HG03135 (cell line): ENCODE measurements at regions not wholly inside any gene's neighbourhood (a gene's known extent, or its start where the extent isn't known, plus 50 kb on each side); places are given as distances from the start of the nearest gene placed in this dataset.
"Not testable (repeated sequence)": the region's sequence is repeated elsewhere in the genome, so short reads cannot be mapped to it uniquely, and the experiment has no call there.

Experiments
- ATAC-seq: cut with Tn5 transposase; IDR thresholded peaks from one replicate; pipeline ENCODE4 v1.9.1; 2021; ENCODE audit warnings: mild to moderate bottlenecking, moderate library complexity; ENCODE audit not compliant: unreplicated experiment

DNA sequence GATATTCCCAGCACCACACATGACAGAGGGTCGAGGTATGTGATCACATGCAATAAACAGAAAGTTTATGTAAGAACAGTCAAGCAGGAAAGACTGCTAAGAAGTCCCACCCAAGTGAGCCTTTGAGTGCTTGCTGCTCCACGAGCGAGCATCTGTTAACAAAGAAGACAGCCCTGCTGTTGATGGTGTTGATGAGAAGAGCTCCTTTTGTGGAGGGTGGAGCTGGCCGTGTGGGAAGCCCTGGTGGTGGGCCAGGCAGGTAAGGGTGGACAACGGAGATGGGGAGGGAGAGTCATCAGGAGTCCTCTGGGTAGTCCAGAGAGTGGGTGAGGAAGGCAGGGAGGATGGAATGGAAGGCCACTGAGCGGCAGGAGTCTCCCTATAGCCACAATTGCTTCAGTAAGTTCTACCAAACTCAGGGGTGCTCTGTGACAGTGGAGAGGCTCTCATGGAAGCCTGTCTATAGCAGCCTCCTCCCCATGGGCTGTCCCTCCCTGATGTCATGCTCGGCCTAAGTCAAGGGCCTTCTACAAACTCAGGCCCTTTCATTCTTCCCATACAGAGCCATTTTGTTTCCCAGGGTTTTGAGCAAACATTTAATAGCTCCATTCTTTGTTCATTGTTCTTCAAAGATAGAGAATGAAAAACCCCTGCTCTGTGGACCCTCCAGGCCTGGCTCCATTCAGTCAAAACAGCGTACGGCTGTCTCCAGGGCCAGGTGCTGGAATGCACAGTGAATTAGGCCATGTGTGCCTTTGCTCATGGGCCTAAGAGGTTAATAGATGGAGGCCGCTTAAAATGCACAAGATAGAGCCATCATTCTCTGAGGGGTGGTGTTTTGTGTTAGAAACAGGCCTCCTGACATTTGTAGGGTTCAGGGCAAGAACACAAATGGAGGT is 494.2 kb upstream of the RAB6C start:
- no peak for ATAC-seq

DNA sequence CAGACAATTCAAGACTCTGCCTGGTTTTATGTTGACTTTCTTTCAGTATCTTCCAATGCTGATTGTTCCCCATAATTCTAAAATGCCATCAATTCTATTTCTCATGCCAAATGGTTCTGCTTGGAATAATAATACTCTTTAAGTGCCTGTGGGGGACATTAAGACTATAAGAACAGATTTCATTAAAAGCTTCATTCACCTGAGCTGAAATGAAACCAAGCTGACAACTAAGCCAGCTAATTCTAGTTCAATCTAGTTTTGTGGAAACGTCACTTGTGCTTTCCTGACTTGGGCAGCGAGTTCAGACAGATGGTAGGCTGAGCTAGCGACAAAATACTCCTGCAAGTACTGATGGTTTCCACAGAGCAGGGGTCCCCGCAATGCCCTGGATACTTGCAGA is 491.1 kb upstream of the RAB6C start:
- no peak for ATAC-seq

DNA sequence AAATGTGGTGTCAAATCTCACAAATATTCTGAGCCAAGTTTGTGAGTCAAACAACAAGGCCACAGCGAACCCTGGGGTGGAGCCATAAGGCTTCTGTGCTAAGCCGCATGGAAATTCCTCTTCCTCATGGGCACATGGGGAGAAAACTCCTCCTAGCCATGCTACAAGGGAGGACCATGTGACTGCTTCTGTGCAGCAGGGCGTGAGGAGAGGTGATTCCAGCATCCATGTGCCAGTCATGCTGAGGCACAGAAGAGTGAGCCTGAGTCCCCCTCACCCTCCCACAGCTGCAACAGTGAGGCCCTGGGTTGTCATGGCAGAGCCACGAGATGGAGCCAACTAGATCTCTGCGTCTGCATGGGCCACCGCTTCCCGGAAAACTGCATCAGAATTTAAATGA is 488.8 kb upstream of the RAB6C start:
- ATAC-seq: no peak

DNA sequence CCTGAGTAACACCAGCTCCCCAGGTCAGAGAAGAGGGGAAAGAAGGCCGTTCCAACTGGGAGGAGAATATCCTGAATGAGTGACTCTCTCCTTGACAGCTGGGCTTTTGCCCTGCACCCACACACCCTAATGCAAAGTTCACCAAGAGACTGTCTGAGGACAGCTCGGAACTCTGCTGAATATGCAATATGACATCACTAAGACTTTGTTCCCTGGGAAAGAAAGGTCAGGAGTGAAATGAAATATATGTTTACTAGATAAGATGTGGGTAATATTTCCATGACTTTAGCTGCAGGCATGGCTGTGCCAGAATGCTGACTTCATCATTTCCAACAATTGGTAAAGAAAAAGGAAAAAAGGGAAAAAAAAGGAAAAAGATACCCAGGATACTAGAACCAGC is 488.2 kb upstream of the RAB6C start:
- ATAC-seq: no peak

DNA sequence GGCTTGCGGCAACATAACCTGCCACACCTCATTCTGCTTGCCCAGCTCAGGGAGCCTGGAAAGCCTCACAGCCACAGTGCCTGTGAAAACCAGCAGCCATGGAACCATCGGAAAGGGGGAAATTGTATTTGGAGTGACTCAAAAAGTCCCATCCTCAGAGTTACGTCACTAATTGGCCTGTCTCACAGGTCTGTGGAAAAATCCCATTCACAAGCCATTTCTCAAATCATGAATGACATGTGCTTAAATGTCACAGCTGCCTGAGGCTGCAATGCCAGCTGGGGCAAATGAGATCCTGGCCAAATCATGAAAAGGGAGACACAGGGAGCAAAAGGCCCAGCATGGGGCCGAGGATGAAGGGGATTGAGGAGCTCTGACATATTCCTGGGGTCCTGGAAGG is 486.9 kb upstream of the RAB6C start:
- no peak for ATAC-seq

DNA sequence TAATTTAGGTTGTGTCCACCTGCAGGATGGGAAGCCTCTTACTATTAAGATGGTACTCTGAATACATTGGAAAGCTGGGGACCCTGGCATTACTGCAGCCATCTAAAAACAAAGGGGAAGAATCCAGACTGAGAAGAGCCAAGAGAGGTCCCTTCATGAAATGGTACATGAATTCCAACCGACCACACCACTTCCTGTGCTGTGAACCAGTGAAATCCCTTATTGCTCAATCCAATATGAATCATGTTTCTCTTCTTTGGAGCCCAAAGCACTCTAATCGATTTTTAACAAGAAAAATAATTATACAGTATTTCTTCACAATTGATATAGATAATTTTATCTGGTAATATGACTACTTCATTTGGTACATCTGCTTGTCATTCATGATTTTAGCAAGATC is 479.7 kb upstream of the RAB6C start:
- ATAC-seq: no peak

DNA sequence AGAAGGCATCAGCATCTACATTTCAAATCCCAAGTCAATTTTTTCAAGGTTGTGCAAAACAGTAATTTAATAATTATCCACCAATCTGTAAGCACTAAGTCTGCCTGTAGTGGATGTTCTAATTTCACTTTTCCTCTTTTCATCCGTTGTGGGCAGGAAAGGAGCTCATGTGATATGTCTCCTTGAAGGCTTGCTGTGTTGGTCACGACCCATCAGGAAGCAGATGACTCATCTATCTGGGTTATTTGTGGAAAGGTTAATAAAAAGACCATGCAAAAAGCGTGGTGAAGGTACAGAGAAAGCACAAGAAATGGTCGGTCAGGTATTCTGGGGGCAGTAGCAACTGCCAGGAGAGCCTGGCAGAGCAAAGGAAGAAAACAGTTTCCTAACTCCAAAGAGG is 476.7 kb upstream of the RAB6C start:
- no peak for ATAC-seq

DNA sequence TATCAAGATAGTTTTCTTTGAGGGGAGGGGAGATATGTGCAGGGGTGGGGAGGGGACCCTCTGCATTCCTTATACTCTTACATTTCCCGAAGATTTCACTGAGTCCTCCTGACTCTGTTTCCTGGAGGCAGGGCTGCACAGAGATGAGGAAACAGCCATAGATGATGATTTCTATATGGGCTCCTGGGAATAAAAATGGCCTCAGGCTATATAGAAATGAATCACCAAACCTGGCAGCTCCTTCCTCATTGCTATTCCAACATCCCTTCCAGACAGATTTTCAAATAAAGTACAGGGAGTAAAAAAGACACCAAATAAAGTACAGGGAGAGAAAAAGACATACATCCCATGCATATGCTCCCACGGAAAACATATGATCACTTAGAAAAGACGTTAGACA is 474.8 kb upstream of the RAB6C start:
- ATAC-seq: no peak

DNA sequence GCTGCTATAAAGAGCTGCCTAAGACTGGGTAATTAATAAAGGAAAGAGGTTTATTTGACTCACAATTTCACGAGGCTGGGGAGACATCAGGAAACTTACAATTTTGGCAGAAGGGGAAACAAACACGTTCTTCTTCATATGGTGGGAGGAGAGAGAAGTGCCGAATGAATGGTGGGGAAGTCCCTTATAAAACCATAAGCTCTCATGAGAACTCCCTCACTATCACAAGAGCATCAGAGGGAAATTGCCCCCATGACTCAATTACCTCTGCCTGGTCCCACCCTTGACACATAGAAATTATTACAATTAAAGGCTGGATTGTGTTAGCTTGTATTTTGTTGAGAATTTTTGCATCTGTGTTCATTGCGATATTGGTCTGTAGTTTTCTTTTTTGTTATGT is 460.5 kb upstream of the RAB6C start:
- ATAC-seq: no peak

DNA sequence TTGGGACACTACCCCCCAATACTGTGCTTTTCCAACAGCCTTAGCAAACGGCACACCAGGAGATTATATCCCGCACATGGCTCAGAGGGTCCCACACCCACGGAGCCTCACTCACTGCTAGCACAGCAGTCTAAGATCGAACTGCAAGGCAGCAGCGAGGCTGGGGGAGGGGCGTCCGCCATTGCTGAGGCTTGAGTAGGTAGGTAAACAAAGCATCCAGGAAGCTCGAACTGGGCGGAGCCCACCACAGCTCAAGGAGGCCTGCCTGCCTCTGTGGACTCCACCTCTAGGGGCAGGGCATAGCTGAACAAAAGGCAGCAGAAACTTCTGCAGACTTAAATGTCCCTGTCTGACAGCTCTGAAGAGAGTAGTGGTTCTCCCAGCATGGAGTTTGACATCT is 447.3 kb upstream of the RAB6C start:
- not testable (repeated sequence) for ATAC-seq

DNA sequence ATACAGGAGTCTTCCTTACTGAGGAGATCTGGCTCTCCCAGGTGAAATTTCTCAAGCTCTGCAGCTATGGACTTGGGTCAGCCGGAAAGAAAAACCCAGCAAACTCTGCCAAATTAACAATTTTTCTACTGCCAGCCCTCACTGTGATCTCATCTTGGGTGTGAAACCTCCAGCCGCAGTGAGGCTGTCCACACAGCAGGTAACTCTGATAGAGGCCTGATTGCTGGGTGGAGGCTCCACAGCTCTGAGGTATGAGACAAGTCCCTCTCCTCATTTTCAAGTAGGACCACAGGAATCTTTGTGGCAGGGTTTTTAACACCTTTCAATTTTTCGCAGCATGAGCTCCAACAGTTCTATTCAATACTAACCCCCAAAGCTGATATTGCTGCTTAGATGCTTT is 430.6 kb upstream of the RAB6C start:
- ATAC-seq: no peak

DNA sequence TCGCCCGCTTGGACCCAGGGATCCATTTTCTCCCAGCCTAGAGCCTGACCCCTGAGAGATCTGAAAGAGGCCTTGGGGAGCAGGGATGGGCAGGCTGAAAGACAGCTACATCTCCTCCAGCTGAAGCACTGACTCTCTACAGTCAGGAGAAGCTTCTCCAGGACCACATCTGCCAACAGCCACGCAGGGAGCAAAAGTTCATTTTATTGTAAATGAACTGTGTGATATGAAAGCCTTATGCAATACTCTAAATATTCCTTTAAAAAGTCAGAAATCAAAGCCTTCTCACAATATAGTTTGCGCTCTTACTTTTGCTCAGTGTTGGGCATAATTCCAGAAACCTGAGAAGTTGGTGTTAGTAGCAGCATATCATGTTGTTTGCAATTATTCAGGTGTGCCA is 428.9 kb upstream of the RAB6C start:
- ATAC-seq: no peak

DNA sequence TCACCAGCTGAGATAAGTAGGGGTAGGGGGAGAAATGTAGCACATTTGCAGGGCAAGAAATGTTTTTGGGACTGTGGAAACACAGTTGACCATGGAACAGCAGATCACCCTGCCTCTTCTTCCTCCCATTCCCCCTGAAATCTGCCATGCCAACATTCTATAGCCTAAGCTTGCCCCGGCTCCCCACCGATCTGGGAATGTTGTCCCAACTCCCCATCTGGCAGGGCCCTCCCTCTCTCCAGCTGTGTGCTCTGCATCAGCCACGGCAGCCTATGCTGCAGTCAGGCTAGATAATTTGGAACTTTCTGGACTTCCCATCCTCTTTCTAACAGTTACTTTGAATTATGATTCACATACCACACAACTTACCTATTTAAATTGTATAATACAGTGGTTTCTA is 425.1 kb upstream of the RAB6C start:
- no peak for ATAC-seq

DNA sequence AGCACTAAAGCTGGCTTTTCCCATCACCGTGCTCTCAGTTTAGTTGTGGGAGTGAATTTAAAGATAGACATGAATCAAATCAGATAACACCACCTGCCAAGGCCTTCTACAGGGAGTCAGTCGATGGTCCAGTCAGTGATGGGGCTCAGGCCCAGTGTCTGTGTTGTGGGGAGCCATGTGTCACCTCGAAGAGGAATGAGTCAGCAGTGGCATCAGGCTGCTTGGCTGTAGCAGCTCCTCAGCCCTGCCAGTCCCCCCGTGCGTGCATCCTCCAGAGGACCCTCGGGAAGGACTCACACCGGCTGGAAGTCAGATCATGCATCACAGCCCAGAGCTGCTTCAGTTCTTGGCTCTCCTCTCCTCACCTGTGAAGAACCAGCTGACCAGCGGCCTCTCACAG is 420.4 kb upstream of the RAB6C start:
- no peak for ATAC-seq

DNA sequence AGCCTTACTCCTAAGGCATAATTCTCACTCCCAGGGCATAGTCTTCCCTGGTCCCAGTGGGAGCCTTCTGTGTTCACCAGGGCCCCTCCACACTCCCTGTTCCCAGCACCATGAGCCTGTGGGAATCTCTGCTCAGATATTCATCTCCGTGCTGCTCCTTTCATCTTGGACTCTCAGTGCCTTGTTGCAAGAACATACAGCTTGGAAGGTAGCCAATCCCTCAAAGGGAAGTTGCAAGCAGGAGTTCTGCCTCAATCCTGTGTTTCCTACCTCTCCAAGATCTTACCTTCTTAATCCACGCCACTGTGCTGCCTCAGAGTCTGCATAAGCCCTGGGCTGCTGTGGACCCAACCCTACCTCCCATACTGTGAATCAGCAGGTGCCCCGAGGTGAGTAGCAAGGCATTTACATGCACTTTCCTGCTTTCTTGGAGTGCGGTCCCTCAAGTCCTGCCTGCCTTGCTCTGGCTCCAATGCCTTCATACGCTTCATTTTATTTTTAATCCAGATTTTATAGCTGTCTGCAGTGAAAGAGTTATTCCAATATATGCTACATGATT is 413.8 kb upstream of the RAB6C start:
- no peak for ATAC-seq

DNA sequence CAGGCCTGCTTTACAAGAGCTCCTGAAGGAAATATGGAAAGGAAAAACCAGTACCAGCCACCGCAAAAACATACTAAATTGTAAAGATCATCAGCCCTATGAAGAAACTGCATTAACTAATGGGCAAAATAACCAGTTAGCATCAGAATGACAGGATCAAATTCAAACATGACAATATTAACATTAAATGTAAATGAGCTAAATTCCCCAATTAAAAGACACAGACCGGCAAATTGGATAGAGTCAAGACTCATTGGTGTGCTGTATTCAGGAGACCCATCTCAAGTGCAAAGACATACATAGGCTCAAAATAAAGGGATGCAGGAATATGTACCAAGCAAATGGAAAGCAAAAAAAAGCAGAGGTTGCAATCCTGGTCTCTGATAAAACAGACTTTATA is 408.7 kb upstream of the RAB6C start:
- ATAC-seq: not testable (repeated sequence)

DNA sequence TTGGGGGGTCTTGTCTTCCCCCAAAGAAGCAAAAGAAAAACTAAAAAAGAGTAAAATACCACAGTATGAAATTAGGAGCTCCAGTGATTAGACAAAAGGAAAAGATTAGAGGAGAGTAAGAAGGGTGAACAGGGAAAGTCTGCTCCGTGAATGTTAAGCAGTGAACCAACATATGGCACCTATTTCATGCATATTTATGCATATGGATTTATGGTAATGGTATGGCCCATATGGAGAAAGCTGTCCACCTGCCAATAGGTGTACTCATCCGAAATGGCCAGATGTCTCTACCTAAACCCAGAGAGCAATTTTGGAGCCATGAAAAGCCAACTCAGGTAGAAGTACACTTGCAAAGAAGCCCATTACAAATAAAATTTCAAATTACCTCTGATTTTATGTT is 404.0 kb upstream of the RAB6C start:
- no peak for ATAC-seq

DNA sequence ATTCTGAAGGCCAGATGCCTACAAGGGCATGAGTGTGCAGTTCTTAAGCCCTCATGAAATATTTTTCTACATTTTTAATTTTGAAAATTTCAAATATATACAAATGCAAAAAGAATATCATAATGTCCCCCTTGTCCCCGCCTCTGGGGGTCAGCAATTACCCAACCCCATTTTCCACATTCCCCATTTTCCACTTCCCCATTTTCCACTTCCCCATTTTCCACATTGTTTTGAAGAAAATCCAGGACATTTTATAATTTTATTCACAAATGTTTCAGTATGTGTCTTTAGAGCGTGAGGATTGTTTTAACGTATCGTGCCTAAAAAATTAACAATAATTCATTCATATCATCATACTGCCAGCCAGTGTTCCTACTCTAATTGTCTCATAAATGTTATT is 403.6 kb upstream of the RAB6C start:
- ATAC-seq: no peak

DNA sequence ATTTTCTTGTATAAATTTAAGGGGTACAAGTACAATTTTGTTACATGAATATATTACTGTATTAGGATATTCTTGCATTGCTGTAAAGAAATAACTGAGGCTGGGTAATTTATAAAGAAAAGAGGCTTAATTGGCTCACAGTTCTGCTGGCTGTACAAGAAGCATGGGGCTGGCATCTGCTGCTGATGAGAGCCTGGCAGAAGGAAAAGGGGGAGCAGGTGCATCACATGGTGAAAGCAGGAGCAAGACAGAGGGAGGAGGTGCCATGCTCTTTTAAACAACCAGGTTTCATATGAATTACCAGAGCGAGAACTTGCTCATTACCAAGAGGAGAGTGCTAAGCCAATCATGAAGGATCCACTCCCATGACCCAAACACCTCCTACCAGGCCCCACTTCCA is 399.5 kb upstream of the RAB6C start:
- ATAC-seq: no peak

DNA sequence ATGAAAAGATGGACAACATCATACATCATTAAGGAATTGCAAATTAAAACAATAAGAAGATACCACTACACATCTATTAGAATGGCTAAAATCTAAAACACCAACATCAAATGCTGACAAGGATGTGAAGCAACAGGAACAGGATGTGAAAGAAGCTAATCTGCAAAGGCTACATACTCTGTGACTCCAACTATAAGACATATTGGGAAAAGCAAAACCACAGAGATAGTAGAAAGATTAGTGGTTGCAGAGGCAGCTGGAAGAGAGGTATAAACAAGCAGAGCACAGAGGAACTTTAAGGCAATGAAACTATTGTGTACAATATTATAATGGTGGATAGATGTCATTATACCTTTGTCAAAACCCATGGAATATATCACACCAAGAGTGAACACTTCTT is 393.7 kb upstream of the RAB6C start:
- no peak for ATAC-seq

DNA sequence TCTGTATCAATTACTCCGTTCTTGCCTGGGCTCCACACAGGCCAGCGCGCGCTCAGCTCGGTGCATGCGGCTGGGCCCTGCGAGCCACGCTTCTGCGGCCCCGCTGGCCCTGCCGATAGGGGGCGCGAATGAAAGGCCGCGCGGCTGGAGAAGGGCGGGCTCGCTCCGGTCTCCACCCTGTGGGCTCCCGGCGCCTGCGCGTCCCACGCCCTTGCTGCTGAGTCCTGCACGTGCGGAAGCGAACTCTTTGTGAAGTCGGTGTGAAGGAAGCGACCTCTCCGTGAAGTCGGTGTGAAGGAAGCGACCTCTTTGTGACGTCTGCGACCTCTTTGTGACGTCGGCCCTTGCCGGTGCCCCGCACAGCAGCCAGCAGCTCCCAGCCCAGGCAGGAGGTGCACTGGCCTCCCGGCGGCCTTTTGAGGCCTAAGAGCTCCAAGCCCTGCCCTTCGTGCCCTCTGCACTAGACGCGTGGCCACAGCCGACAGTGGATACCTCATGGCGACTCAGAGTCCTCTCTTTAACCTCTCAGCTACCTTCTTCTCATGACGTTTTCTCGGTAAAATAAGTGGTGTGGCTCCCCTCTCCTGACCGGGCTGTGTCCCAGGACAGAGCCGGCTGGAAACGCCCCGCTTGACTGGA is 391.9 kb upstream of the RAB6C start:
- ATAC-seq: no peak

DNA sequence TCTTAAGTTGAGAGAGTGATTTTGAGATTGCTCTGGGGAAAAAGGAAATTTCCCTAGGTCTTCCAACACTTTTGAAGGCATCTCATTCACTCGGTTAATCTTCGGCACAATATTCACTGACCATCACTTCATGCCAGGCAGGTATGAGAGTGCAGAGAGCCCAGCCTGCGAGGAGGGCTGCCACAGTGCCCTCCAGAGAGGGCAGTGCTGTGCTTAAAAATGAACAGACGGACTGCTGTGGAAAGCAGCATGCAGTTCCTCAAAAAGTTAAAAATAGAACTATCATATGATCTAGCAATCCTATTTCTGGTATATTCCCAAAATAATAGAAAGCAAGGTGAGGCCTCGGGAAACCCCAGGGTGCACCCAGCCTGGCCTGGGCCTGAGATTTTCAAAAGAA is 374.9 kb upstream of the RAB6C start:
- no peak for ATAC-seq
